ENCODE measurements at regions not wholly inside any gene's neighbourhood (a gene's known extent, or its start where the extent isn't known, plus 50 kb on each side); places are given as distances from the start of the nearest gene placed in this dataset.

GRCh38 chr5:108546939-108547338 is 165.0 kb upstream of the FBXL17 start (continued):
- TF ChIP-seq E4F1 (IDR thresholded peaks at IDR 0.05; ENCODE audit: borderline replicate concordance, partially characterized antibody) = no peak
- TF ChIP-seq CHD4 (IDR thresholded peaks at IDR 0.05) = no peak
- TF ChIP-seq BACH1 (IDR thresholded peaks at IDR 0.05; ENCODE audit: borderline replicate concordance) = no peak

DNA sequence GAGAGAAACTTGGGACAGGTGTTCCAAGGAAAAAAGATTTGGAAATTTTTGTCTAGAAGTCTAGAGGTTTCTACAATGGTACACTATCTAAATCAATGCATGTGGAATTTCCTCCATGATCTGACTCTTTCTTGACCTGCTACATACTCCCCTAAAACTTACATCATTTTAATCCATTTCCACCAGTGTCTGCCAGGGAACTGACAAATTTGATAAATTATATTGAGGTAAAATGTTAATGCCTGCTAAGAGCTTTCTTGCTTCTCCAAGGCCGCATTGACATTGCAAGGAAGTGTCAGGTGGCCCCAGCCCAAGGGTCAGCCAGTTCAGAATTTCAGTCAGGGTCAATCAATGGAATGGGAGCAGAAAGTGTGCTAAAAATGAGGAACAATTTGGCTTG is 163.4 kb upstream of the FBXL17 start:
- Histone ChIP-seq H3K27ac (ENCODE audit: control insufficient read depth, insufficient read depth) (no peak overlapping the region), H3K79me2 (ENCODE audit: control insufficient read depth, insufficient read depth, low read length) (no peaks in the 10 kb centered on the region), H2AFZ (ENCODE audit: control insufficient read depth, low read depth, low read length) (no peak overlapping the region), H4K20me1 (ENCODE audit: control insufficient read depth, insufficient read depth) (no peaks in the 10 kb centered on the region), H3K4me3 (no peak overlapping the region), H3K4me2 (ENCODE audit: control insufficient read depth, insufficient read depth) (no peak overlapping the region), H3K36me3 (ENCODE audit: control insufficient read depth in 2 of 2, insufficient read depth in 2 of 2, low read length in 1 of 2) (no peaks in the 10 kb centered on the region), H3K4me1 (ENCODE audit: control insufficient read depth, insufficient read depth, low read length) (no peaks in the 10 kb centered on the region), H3K9ac (ENCODE audit: control insufficient read depth, insufficient read depth, low read length) (no peak overlapping the region), H3K27me3 (replicated peaks in 1 of 2; ENCODE audit: control insufficient read depth in 2 of 2, insufficient read depth in 2 of 2, low read length in 1 of 2) (no peaks in the 10 kb centered on the region), H3K9me3 (replicated peaks; ENCODE audit: control insufficient read depth, insufficient read depth, low read length) (no peaks in the 10 kb centered on the region)
- BruUV-seq (replicated peaks) = no TSS peak
- in situ Hi-C loops (cut with MboI) = no loop called here
- ChIA-PET CTCF (no interaction called here), POLR2A (no interaction called here), SMC1A (ENCODE audit: uncharacterized antibody, unreplicated experiment) (no interaction called here), RAD21 (ENCODE audit: unreplicated experiment) (no interaction called here)
- FAIRE-seq (no peak), ATAC-seq (no peak), DNase-seq (ENCODE audit: low read depth, low spot score) (no peak)
- intact Hi-C loops (cut with micrococcal nuclease; ENCODE audit: unreplicated experiment) = no loop called here
- WGBS (ENCODE audit: insufficient coverage, insufficient replicate concordance, low lambda C conversion rate, missing lambda C conversion rate) = 54% methylated on average over 1 of the region's 1 CpG
- TF ChIP-seq TCF3 (IDR thresholded peaks at IDR 0.05; ENCODE audit: borderline replicate concordance, insufficient read depth, low read depth, low read length) (no peak), ZNF622 (IDR thresholded peaks at IDR 0.05) (no peak), SP1 (IDR thresholded peaks at IDR 0.05; ENCODE audit: low read depth, low read length) (no peak), FOS (IDR thresholded peaks at IDR 0.05; ENCODE audit: borderline replicate concordance, extremely low read depth, insufficient read length) (no peak), NBN (IDR thresholded peaks at IDR 0.05) (no peak), ESRRA (IDR thresholded peaks at IDR 0.05; ENCODE audit: low read length) (no peak), HDGF (IDR thresholded peaks at IDR 0.05) (no peak), KAT2A (conservative IDR thresholded peaks at IDR 0.05; ENCODE audit: control insufficient read depth, low read depth, low read length) (no peak), SMARCA5 (IDR thresholded peaks at IDR 0.05) (no peak), TAF1 (IDR thresholded peaks at IDR 0.05; ENCODE audit: borderline replicate concordance, low read depth, low read length) (no peak), PAX8 (IDR thresholded peaks at IDR 0.05) (no peak), KDM1A (IDR thresholded peaks at IDR 0.05; ENCODE audit: borderline replicate concordance) (no peak), BHLHE40 (IDR thresholded peaks at IDR 0.05; ENCODE audit: borderline replicate concordance in 1 of 2, low read depth in 2 of 2, low read length in 1 of 2) (no peak), IKZF2 (IDR thresholded peaks at IDR 0.05) (no peak), ATF7 (IDR thresholded peaks at IDR 0.05; ENCODE audit: low read depth) (no peak)
- TF ChIP-seq, protein P1, sequence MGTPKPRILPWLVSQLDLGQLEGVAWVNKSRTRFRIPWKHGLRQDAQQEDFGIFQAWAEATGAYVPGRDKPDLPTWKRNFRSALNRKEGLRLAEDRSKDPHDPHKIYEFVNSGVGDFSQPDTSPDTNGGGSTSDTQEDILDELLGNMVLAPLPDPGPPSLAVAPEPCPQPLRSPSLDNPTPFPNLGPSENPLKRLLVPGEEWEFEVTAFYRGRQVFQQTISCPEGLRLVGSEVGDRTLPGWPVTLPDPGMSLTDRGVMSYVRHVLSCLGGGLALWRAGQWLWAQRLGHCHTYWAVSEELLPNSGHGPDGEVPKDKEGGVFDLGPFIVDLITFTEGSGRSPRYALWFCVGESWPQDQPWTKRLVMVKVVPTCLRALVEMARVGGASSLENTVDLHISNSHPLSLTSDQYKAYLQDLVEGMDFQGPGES (IDR thresholded peaks at IDR 0.05) = no peak
- TF ChIP-seq, protein P2, sequence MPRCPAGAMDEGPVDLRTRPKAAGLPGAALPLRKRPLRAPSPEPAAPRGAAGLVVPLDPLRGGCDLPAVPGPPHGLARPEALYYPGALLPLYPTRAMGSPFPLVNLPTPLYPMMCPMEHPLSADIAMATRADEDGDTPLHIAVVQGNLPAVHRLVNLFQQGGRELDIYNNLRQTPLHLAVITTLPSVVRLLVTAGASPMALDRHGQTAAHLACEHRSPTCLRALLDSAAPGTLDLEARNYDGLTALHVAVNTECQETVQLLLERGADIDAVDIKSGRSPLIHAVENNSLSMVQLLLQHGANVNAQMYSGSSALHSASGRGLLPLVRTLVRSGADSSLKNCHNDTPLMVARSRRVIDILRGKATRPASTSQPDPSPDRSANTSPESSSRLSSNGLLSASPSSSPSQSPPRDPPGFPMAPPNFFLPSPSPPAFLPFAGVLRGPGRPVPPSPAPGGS (IDR thresholded peaks at IDR 0.05; ENCODE audit: borderline replicate concordance, insufficient read depth, low read depth, low read length, poor library complexity, severe bottlenecking) = no peak
- TF ChIP-seq, protein P3, sequence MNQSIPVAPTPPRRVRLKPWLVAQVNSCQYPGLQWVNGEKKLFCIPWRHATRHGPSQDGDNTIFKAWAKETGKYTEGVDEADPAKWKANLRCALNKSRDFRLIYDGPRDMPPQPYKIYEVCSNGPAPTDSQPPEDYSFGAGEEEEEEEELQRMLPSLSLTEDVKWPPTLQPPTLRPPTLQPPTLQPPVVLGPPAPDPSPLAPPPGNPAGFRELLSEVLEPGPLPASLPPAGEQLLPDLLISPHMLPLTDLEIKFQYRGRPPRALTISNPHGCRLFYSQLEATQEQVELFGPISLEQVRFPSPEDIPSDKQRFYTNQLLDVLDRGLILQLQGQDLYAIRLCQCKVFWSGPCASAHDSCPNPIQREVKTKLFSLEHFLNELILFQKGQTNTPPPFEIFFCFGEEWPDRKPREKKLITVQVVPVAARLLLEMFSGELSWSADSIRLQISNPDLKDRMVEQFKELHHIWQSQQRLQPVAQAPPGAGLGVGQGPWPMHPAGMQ (IDR thresholded peaks at IDR 0.05; ENCODE audit: borderline replicate concordance) = no peak

All from GM12878 (cell line).